Keratinocyte (primary cell): ENCODE measurements at regions not wholly inside any gene's neighbourhood (a gene's known extent, or its start where the extent isn't known, plus 50 kb on each side); places are given as distances from the start of the nearest gene placed in this dataset.

ENCODE experiments used
- DNase-seq: peaks from one replicate; pipeline ENCODE4 v3.0.0-alpha.2; 2011; ENCODE audit warnings: low read depth, missing footprints, low spot score
- FAIRE-seq: peaks from 2 replicates; lab custom pipeline; 2011; peaks lifted over from hg19 to GRCh38; lab: Jason Lieb, UNC
- H2AFZ ChIP-seq: 2 replicates; pipeline ENCODE4 v1.6.0; 2012; ENCODE audit warnings: low read length, control low read depth, inconsistent platforms; ENCODE audit not compliant: control insufficient read depth
- H3K27ac ChIP-seq: 2 replicates; pipeline ENCODE4 v1.5.1; 2011; ENCODE audit warnings: low read length; ENCODE audit not compliant: control insufficient read depth, insufficient read depth
- H3K27me3 ChIP-seq: 3 replicates; pipeline ENCODE4 v1.6.0; 2011; ENCODE audit warnings: low read length; ENCODE audit not compliant: control insufficient read depth, insufficient read depth; ENCODE audit errors: extremely low read depth
- H3K36me3 ChIP-seq, 2 experiments: 2 replicates in 1 of 2; 3 replicates in 1 of 2; pipeline ENCODE4 v1.5.1; 2011; ENCODE audit warnings: low read length in 2 of 2, mild to moderate bottlenecking in 1 of 2; ENCODE audit not compliant: control insufficient read depth in 2 of 2, insufficient read depth in 2 of 2; ENCODE audit errors: extremely low read depth in 1 of 2
- H3K4me1 ChIP-seq: 3 replicates; pipeline ENCODE4 v1.5.1; 2011; ENCODE audit warnings: low read length; ENCODE audit not compliant: control insufficient read depth, insufficient read depth; ENCODE audit errors: extremely low read depth
- H3K4me2 ChIP-seq: 3 replicates; pipeline ENCODE4 v1.6.0; 2011; ENCODE audit warnings: low read depth, low read length; ENCODE audit not compliant: control insufficient read depth, insufficient read depth; ENCODE audit errors: extremely low read depth
- H3K4me3 ChIP-seq, 3 experiments: fragments of 200-600 bp in 1 of 3; sonication (generic) in 1 of 3; 2 replicates in 2 of 3; 3 replicates in 1 of 3; pipeline ENCODE4 v1.5.1; 2011 to 2016; ENCODE audit warnings: low read length in 3 of 3, mild to moderate bottlenecking in 3 of 3, control low read depth in 2 of 3, inconsistent platforms in 1 of 3, low read depth in 1 of 3, mixed read lengths in 1 of 3, mixed run types in 1 of 3, moderate library complexity in 1 of 3; ENCODE audit not compliant: control insufficient read depth in 2 of 3, insufficient read depth in 2 of 3; ENCODE audit errors: extremely low read depth in 1 of 3
- H3K79me2 ChIP-seq: 2 replicates; pipeline ENCODE4 v1.6.0; 2012; ENCODE audit warnings: low read length; ENCODE audit not compliant: control insufficient read depth, insufficient read depth
- H3K9ac ChIP-seq: 3 replicates; pipeline ENCODE4 v1.6.0; 2011; ENCODE audit warnings: low read length; ENCODE audit not compliant: control insufficient read depth, insufficient read depth; ENCODE audit errors: extremely low read depth
- H3K9me1 ChIP-seq: 3 replicates; pipeline ENCODE4 v1.6.0; 2011; ENCODE audit warnings: low read length; ENCODE audit not compliant: control insufficient read depth, insufficient read depth; ENCODE audit errors: extremely low read depth
- H3K9me3 ChIP-seq: 2 replicates; pipeline ENCODE4 v1.5.1; 2012; ENCODE audit warnings: low read depth, low read length; ENCODE audit not compliant: control insufficient read depth
- H4K20me1 ChIP-seq: 3 replicates; pipeline ENCODE4 v1.6.0; 2011; ENCODE audit warnings: low read length; ENCODE audit not compliant: control insufficient read depth, insufficient read depth; ENCODE audit errors: extremely low read depth
- EZH2 ChIP-seq: IDR thresholded peaks from one replicate; pipeline ENCODE4 v1.6.1; 2012; ENCODE audit warnings: inconsistent platforms, mild to moderate bottlenecking, low read length, moderate library complexity
- dilution Hi-C: fragments of 300-500 bp; cut with MboI; formaldehyde crosslinking; loops from one replicate; pipeline ENCODE4 v1.7.0; 2020; ENCODE audit warnings: low sequenced_read_pairs; ENCODE audit not compliant: extremely low pct_ligation_motif_present
- TF ChIP-seq, protein P1 (sequence below), 3 experiments: IDR thresholded peaks in 1 of 3; conservative IDR thresholded peaks in 1 of 3; optimal IDR thresholded peaks in 1 of 3; 2 replicates in 2 of 3; 3 replicates in 1 of 3; pipeline versions ENCODE3 to v1.5.1; 2011; ENCODE audit warnings: low read length in 3 of 3, mild to moderate bottlenecking in 3 of 3, moderate library complexity in 2 of 3, control low read depth in 1 of 3, inconsistent platforms in 1 of 3; ENCODE audit not compliant: insufficient read depth in 2 of 3; ENCODE audit errors: extremely low read depth in 1 of 3

DNA sequence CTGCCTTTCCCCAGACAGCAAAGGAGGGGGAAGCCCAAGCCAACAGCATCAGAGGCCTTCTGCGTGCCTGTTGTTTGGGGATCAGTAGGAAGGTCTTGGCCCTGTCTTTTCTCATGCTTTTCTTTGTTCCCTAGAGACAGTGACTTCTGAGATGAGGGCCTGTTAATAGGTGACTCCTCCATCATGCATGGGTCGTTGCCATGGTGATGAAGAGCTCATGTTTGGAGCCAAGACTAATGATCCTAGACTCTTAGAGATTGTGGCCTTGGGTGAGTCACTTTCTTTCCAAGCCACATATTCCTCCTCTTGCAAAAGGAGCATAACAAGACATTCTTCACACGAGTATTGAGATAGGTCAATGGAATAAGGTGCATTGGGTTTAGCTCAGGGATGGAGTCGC lies 201.1 kb upstream of the ASIC2 start:
- Histone ChIP-seq H3K27ac (no peak overlapping the region), H4K20me1 (no peaks in the 10 kb centered on the region), H3K4me2 (no peak overlapping the region), H3K36me3 (no peaks in the 10 kb centered on the region), H3K9me3 (no peaks in the 10 kb centered on the region), H3K4me3 (no peak overlapping the region), H3K9me1 (no peaks in the 10 kb centered on the region), H2AFZ (no peak overlapping the region), H3K4me1 (no peaks in the 10 kb centered on the region), H3K79me2 (no peaks in the 10 kb centered on the region), H3K9ac (no peak overlapping the region), H3K27me3 (no peaks in the 10 kb centered on the region)
- dilution Hi-C loops: no loop called here
- DNase-seq: no peak
- no peak for TF ChIP-seq EZH2
- TF ChIP-seq, protein P1, sequence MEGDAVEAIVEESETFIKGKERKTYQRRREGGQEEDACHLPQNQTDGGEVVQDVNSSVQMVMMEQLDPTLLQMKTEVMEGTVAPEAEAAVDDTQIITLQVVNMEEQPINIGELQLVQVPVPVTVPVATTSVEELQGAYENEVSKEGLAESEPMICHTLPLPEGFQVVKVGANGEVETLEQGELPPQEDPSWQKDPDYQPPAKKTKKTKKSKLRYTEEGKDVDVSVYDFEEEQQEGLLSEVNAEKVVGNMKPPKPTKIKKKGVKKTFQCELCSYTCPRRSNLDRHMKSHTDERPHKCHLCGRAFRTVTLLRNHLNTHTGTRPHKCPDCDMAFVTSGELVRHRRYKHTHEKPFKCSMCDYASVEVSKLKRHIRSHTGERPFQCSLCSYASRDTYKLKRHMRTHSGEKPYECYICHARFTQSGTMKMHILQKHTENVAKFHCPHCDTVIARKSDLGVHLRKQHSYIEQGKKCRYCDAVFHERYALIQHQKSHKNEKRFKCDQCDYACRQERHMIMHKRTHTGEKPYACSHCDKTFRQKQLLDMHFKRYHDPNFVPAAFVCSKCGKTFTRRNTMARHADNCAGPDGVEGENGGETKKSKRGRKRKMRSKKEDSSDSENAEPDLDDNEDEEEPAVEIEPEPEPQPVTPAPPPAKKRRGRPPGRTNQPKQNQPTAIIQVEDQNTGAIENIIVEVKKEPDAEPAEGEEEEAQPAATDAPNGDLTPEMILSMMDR (optimal IDR thresholded peaks at IDR 0.05 in 1 of 3, IDR thresholded peaks at IDR 0.05 in 1 of 3, conservative IDR thresholded peaks at IDR 0.05 in 1 of 3; ENCODE audit: extremely low read depth in 1 of 3, insufficient read depth in 2 of 3, low read length in 3 of 3): no peak
- FAIRE-seq: no peak

DNA sequence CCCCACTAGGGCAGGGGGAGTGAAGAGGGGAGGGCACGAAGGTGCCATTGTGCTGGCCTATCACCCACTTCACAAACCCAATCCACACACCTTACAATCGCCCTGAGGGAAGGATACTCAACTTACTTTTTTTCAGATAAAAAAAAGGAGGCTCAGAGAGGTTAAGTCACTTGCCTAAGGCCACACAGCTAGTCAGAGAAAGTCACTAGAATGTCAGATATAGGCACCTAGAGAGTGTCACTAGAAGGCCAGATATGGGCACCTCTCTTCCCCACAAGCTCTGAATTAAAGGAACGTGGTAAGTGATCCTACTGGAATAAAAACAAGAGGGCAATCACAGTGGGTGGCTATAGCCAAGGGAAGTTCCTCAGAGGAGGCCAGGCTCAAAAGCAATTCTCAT lies 204.5 kb upstream of the ASIC2 start:
- no peak for TF ChIP-seq EZH2
- TF ChIP-seq, protein P1 (optimal IDR thresholded peaks at IDR 0.05 in 1 of 3, IDR thresholded peaks at IDR 0.05 in 1 of 3, conservative IDR thresholded peaks at IDR 0.05 in 1 of 3; ENCODE audit: extremely low read depth in 1 of 3, insufficient read depth in 2 of 3, low read length in 3 of 3): no peak
- no peak overlapping the region for H3K27ac ChIP-seq
- H3K36me3 ChIP-seq: no peaks in the 10 kb centered on the region
- no peak for FAIRE-seq
- H4K20me1 ChIP-seq: no peaks in the 10 kb centered on the region
- dilution Hi-C loops: no loop called here
- no peak overlapping the region for H3K4me2 ChIP-seq
- no peaks in the 10 kb centered on the region for H3K9me3 ChIP-seq
- H2AFZ ChIP-seq: no peak overlapping the region
- H3K9ac ChIP-seq: no peak overlapping the region
- H3K4me3 ChIP-seq: no peak overlapping the region
- DNase-seq: no peak
- H3K27me3 ChIP-seq: no peaks in the 10 kb centered on the region
- H3K9me1 ChIP-seq: no peaks in the 10 kb centered on the region
- H3K79me2 ChIP-seq: no peaks in the 10 kb centered on the region
- H3K4me1 ChIP-seq: no peaks in the 10 kb centered on the region
